Lower leg skin (tissue), 4 donors: ENCODE measurements at regions not wholly inside any gene's neighbourhood (a gene's known extent, or its start where the extent isn't known, plus 50 kb on each side); places are given as distances from the start of the nearest gene placed in this dataset.

Experiments used
- DNase-seq, 2 donors: peaks; one replicate each; pipeline ENCODE4 v3.0.0-alpha.2; 2019; ENCODE audit warnings: low spot score in 2 of 2
- H3K4me3 ChIP-seq: fragments of 200-600 bp; sonication (generic); 2 replicates; pipeline ENCODE4 v1.5.1; 2017; ENCODE audit warnings: mild to moderate bottlenecking, low read depth; ENCODE audit not compliant: poor library complexity, severe bottlenecking
- CTCF ChIP-seq, 3 donors: fragments of 450-650 bp; IDR thresholded peaks; one replicate each; pipeline ENCODE4 v1.5.1; 2016; ENCODE audit warnings: antibody characterized with exemption in 3 of 3, mild to moderate bottlenecking in 3 of 3, moderate library complexity in 2 of 3
- POLR2A ChIP-seq, 2 donors: fragments of 450-650 bp; IDR thresholded peaks; one replicate each; pipeline ENCODE4 v1.6.1; 2016 to 2017; ENCODE audit warnings: antibody characterized with exemption in 2 of 2, mild to moderate bottlenecking in 1 of 2, moderate library complexity in 1 of 2
- WGBS, 2 donors: methylation state at CpG; one replicate each; pipeline ENCODE4 v1.1.5; 2018; 5-methylcytosine and 5-hydroxymethylcytosine counted together
- intact Hi-C: fragments of 100-400 bp; cut with DNase I; formaldehyde crosslinking; loops from one replicate; pipeline ENCODE4 v1.15.0; 2023; ENCODE audit warnings: low total_unique reads

GRCh38 chr20:63103402-63104311 is 96.9 kb upstream of the BHLHE23 start:
- no peak for DNase-seq
- WGBS, 2 donors: 72 to 73% methylated on average over 21 of the region's 21 CpGs
- H3K4me3 ChIP-seq: no peak overlapping the region
- TF ChIP-seq POLR2A (IDR thresholded peaks at IDR 0.05): no peak
- TF ChIP-seq CTCF (IDR thresholded peaks at IDR 0.05): no peak
- intact Hi-C loops: no loop called here

- intact Hi-C loops: no loop called here
- DNase-seq: peak in 1 of 2 donors; percentile 88
- H3K4me3 ChIP-seq: peak overlapping the region; percentile 41
- TF ChIP-seq CTCF (IDR thresholded peaks at IDR 0.05): no peak
- no peak for TF ChIP-seq POLR2A (IDR thresholded peaks at IDR 0.05)
- WGBS, 2 donors: 11 to 17% methylated on average over 13 to 15 of the region's 55 CpGs
Measured at GRCh38 chr20:63102721-63103375, 96.1 kb upstream of the BHLHE23 start.

- peak in 1 of 2 donors; percentile 86 for DNase-seq
- WGBS, 2 donors: 1% methylated on average over 49 to 77 of the region's 100 CpGs
Measured at GRCh38 chr20:63101781-63102720, 95.3 kb upstream of the BHLHE23 start.

GRCh38 chr20:63100926-63101699 is 94.3 kb upstream of the BHLHE23 start:
- TF ChIP-seq CTCF (IDR thresholded peaks at IDR 0.05) (no peak), POLR2A (IDR thresholded peaks at IDR 0.05) (no peak)

More at GRCh38 chr20:63101781-63102720, 95.3 kb upstream of the BHLHE23 start:
- no peak for TF ChIP-seq POLR2A (IDR thresholded peaks at IDR 0.05)
- intact Hi-C loops: no loop called here
- H3K4me3 ChIP-seq: peak overlapping the region; percentile 41

GRCh38 chr20:63100174-63100925 is 93.6 kb upstream of the BHLHE23 start:
- no peak overlapping the region for H3K4me3 ChIP-seq
- intact Hi-C loops: no loop called here
- no peak for TF ChIP-seq CTCF (IDR thresholded peaks at IDR 0.05)
- TF ChIP-seq POLR2A (IDR thresholded peaks at IDR 0.05): no peak
- WGBS, 2 donors: 40 to 43% methylated on average over 14 of the region's 14 CpGs
- DNase-seq: no peak

More at GRCh38 chr20:63100926-63101699, 94.3 kb upstream of the BHLHE23 start:
- WGBS, 2 donors: 61 to 71% methylated on average over 13 to 15 of the region's 15 CpGs
- intact Hi-C loops: no loop called here
- H3K4me3 ChIP-seq: no peak overlapping the region
- peak in 1 of 2 donors; percentile 76 for DNase-seq
